GM19035 (cell line): ENCODE measurements at regions not wholly inside any gene's neighbourhood (a gene's known extent, or its start where the extent isn't known, plus 50 kb on each side); places are given as distances from the start of the nearest gene placed in this dataset.
A peak's percentile ranks its signal among the peaks of the same experiment; 100 is the strongest.
"Not testable (repeated sequence)": the region's sequence is repeated elsewhere in the genome, so short reads cannot be mapped to it uniquely, and the experiment has no call there.

Experiments used
- ATAC-seq: cut with Tn5 transposase; IDR thresholded peaks from one replicate; pipeline ENCODE4 v1.9.1; 2021; ENCODE audit not compliant: unreplicated experiment

- ATAC-seq, result no peak
Observed at GRCh38 chr18:59038295-59039039, 101.2 kb upstream of the SEC11C start.

GRCh38 chr18:59039040-59039320 is 100.7 kb upstream of the SEC11C start:
- ATAC-seq, result not testable (repeated sequence)

- no peak for ATAC-seq
Observed at GRCh38 chr18:59039449-59039848, 100.2 kb upstream of the SEC11C start.

DNA sequence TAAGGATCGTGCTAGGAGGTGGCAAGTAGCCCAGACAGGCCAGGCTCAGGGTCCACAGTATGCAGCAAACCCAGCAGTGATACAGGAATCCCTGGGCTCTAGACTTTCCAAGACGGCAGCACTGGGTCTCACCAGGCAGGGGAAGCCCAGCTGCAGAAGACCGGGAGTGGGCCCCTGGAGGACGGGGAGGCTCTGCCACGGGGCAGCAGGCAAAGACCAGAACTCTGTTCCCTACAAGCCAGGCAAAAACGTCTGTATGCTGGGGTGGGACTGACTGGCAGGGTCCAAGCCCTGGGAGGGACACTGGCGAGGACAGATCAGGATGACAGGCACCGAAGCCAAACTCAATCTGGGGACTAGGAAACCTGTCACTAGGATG is 98.9 kb upstream of the SEC11C start:
- no peak for ATAC-seq

GRCh38 chr18:59041296-59041695 is 98.4 kb upstream of the SEC11C start:
- no peak for ATAC-seq

DNA sequence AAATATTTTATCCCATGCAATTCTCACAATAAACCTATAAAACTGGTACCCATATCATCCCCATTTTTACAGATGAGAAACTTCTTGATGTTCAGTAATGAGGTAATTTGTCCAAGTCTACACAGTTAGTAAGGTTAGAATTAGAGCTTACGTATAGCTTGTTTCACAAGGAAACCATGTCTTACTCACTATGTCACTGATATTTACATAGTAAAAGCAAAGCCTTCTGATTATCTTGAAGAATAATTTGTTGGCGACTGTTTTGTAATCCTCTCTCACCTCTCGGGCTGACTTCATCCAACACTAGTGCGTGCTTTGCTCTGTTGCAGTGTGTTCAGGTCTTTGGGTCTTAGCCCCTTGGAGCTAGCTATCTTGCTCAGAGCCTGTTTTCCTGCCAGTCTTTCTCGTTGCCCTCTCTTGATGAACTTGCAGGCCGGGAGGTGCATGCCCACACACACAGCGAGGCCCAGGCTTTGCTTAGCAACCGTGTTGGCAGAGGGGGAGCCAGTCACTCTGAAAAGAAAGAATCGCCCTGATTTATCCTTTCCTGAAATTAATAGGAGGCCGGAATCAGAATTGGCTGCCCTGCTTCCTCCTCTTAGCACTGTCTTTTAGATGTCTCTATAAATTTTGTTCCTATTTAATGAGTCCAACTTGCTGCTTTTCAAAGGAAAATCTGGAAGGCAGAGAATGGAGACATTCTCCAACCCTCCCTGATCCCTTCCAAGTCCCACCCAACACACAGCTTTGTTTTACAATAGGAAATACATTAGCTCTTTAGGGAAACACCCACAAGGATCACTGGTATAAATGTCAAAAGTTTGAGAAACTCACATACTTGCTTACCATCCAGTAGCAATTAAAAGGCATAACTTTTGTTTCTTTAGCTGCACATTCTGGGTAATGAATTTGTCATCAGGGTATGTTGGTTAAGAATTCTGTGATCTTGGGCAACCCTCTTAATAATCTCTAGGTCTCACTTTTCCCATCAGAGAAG is 97.6 kb upstream of the SEC11C start:
- ATAC-seq, result no peak

- no peak for ATAC-seq
Observed at GRCh38 chr18:59044855-59045254, 94.8 kb upstream of the SEC11C start.

DNA sequence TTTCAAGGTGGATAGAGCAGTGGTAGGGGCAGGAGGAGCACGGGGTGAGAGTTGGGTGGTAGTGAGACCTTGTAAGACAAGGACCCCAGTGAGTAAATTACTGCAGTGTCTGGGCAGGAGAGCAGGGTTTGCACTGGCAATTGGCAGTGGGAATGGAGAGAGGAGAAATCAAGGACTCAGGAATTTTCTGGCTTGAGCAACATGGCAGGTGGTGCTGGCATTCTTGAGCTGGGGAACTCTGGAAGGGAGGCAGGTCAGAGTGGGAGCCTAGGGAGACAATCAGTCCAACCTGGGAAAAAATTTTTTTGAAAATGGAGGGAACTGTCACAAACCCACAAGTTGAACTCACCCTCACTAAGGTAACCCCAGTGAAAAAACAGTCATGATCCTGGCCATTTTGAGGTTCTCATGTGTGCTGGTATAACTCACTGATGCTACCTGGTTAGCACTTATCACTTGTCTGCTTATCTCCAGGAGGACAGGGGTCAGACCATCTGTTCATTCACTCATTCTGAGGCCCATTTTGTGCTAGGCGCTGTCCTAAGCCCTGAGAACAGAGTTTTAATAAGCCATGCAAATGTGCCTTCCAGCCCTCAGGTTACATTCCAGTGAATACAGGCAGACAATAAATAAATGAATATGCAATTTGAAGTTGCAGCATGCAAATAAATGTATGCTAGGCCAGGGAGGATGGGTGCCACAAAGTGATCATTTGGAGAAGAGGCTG is 92.2 kb upstream of the SEC11C start:
- ATAC-seq, result no peak

- ATAC-seq, result no peak
Observed at GRCh38 chr18:59048048-59048363, 91.7 kb upstream of the SEC11C start.

GRCh38 chr18:59048378-59048777 is 91.3 kb upstream of the SEC11C start:
- no peak for ATAC-seq

- no peak for ATAC-seq
Observed at GRCh38 chr18:59049721-59050660, 89.7 kb upstream of the SEC11C start.

GRCh38 chr18:59050661-59051057 is 89.0 kb upstream of the SEC11C start:
- ATAC-seq, result no peak

DNA sequence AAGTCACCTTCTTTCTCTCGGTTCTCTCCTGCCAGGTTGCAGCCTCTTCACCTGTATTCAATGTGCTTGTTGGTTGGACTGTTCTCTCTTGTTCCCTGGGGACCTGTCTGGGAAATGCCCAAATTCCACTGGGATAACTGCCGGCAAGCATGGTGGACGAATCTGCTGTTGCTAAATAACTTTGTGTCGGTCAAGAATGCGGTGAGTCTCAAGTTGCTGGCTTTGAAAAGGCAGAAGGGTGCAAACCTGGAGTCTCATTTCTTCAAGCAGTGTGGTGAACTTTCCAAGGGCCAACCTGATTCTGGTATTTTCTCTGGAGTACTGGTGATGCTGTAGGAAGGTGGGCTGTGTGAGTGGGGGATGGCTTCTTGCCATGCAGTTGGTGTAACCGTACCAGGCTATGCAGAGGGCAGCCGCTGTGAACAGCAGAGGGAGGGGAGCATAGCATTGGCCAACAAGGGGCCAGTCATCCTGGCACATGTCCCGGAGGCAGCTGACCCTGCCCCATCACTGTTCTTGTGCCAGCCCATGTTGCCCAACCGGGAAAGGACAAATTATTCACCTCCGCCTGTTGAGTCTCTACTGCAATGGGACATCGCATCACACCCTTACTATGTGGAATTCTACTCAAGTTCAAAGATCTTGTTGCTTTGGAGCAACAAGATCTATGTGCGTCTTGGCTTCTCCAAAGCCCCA is 88.1 kb upstream of the SEC11C start:
- ATAC-seq, result no peak

DNA sequence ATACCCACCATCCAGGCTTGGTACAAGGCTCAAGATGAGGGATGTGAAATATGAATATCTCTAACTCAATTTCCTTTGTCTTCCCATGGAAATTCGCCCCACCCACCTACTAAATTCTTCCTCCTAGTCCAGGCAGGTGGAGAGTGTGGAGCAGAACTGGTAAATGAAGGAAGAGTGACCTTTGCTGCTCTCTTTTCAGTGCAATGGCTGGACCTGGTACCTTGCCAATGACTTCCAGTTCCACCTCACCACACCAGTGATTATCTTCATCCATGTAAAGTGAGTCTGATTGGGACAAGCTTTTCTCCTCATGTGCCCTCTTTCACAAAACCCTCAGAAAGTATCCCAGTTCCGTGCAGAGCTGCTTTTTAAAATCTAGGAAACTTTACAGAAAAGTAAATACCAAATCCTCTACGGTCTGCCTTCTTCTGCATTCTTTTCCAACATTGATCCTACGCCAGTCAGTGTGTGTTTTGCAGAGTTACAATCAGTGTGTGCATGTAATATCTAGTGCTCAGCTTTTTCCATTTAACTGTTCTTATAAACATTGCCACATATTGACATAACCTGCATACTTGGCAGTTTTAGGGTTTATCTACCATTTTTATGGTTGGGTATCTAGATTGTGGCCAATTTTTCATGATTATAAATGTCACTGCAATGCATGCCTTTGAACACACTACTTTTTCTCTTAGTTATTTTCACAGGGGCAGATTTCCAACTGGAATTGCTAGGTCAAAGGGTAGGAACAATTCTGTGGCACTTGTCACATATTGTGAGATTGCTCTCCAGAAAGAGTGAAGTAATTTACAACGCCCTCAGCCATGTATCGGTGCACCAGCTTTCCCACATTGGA is 86.5 kb upstream of the SEC11C start:
- no peak for ATAC-seq

DNA sequence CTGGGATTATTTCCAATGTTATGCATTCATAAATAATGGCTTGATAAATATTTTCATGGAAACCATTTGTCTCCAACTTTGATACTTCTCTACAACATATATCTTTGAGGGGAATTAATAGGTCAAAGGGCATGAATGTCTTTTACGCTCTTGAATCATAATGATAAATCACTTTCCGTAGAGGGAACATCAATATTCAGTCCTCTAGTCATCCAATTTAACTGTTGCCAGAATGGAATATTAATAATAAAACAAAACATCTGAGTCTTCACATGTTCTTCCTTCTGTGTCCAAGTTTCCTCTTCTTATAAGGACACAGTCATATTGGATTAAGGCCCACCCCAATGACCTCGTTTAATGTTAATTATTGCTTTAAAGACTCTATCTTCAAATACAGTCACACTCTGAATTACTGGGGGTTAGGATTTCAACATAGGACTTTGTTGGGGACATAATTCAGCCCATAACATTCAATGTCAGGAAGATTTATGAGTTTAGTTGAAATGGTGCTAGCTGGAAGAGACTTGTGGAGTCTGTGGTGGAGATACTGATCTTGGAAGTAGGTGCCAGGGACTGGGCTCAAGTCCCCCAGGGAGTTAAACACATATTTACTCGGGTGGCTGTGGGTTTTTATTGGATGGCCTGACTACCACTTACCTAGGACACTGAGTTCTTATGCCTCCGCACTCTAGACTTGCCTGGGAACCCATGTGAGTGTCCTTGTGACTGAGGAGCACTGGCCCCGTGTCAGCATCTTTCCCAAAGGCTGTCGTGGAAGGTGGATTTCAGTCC is 85.0 kb upstream of the SEC11C start:
- ATAC-seq, result no peak

GRCh38 chr18:59055345-59056032 is 84.2 kb upstream of the SEC11C start:
- ATAC-seq, result no peak

GRCh38 chr18:59056706-59057492 is 82.8 kb upstream of the SEC11C start:
- ATAC-seq, result peak; percentile 81
